ENCODE measurements at regions not wholly inside any gene's neighbourhood (a gene's known extent, or its start where the extent isn't known, plus 50 kb on each side); places are given as distances from the start of the nearest gene placed in this dataset.

- no TSS peak for BruUV-seq (replicated peaks)
- ChIA-PET CTCF (ENCODE audit: unreplicated experiment) (no interaction called here), POLR2A (interaction anchor here (0.6 kb wide), 1 partner anchor 1851 kb away, joined by 4 read pairs; no protein-coding TSS in a partner anchor)
- Histone ChIP-seq H3K9me2 (ENCODE audit: insufficient read depth, low read length) (no peaks in the 10 kb centered on the region), H4K20me1 (ENCODE audit: insufficient read depth, low read length) (no peaks in the 10 kb centered on the region), H3K4me2 (ENCODE audit: low read length) (no peak overlapping the region), H3K4me1 (ENCODE audit: insufficient read depth, low read length, poor library complexity, severe bottlenecking) (no peaks in the 10 kb centered on the region), H3K79me2 (ENCODE audit: insufficient read depth, low read depth, low read length) (no peaks in the 10 kb centered on the region), H3K36me3 (ENCODE audit: insufficient read depth, low read length) (no peaks in the 10 kb centered on the region), H3K4me3 (ENCODE audit: low read depth, low read length, poor library complexity, severe bottlenecking) (no peak overlapping the region), H2AFZ (ENCODE audit: low read length) (no peak overlapping the region), H3K9me3 (ENCODE audit: low read length) (no peaks in the 10 kb centered on the region), H3K27ac (ENCODE audit: low read depth, low read length, poor library complexity, severe bottlenecking) (no peak overlapping the region)
- TF ChIP-seq EZH2phosphoT487 (IDR thresholded peaks at IDR 0.05; ENCODE audit: borderline replicate concordance, low read depth, low read length) (no peak), CTCF (conservative IDR thresholded peaks at IDR 0.05; ENCODE audit: low read length) (no peak)
- DNase-seq (ENCODE audit: low spot score) = no peak
- intact Hi-C loops (cut with micrococcal nuclease; ENCODE audit: unreplicated experiment) = no loop called here
Measured at GRCh38 chr7:13032084-13032483, 344.7 kb downstream of the ARL4A start.

GRCh38 chr7:13032576-13032975, 345.1 kb downstream of the ARL4A start:
- Histone ChIP-seq H4K20me1 (ENCODE audit: insufficient read depth, low read length) (no peaks in the 10 kb centered on the region), H3K27ac (ENCODE audit: low read depth, low read length, poor library complexity, severe bottlenecking) (no peak overlapping the region), H3K9me3 (ENCODE audit: low read length) (no peaks in the 10 kb centered on the region), H3K36me3 (ENCODE audit: insufficient read depth, low read length) (no peaks in the 10 kb centered on the region), H3K4me2 (ENCODE audit: low read length) (no peak overlapping the region), H2AFZ (ENCODE audit: low read length) (no peak overlapping the region), H3K4me1 (ENCODE audit: insufficient read depth, low read length, poor library complexity, severe bottlenecking) (no peaks in the 10 kb centered on the region), H3K9me2 (ENCODE audit: insufficient read depth, low read length) (no peaks in the 10 kb centered on the region), H3K79me2 (ENCODE audit: insufficient read depth, low read depth, low read length) (no peaks in the 10 kb centered on the region), H3K4me3 (ENCODE audit: low read depth, low read length, poor library complexity, severe bottlenecking) (no peak overlapping the region)
- no peak for DNase-seq (ENCODE audit: low spot score)
- BruUV-seq (replicated peaks) = no TSS peak
- TF ChIP-seq EZH2phosphoT487 (IDR thresholded peaks at IDR 0.05; ENCODE audit: borderline replicate concordance, low read depth, low read length) = no peak
- no peak for TF ChIP-seq CTCF (conservative IDR thresholded peaks at IDR 0.05; ENCODE audit: low read length)
- intact Hi-C loops (cut with micrococcal nuclease; ENCODE audit: unreplicated experiment) = no loop called here
- ChIA-PET POLR2A (no interaction called here), CTCF (ENCODE audit: unreplicated experiment) (no interaction called here)

GRCh38 chr7:13034693-13035092, 347.3 kb downstream of the ARL4A start:
- Histone ChIP-seq H3K4me2 (ENCODE audit: low read length) (no peak overlapping the region), H3K27ac (ENCODE audit: low read depth, low read length, poor library complexity, severe bottlenecking) (no peak overlapping the region), H3K9me3 (ENCODE audit: low read length) (no peaks in the 10 kb centered on the region), H3K4me1 (ENCODE audit: insufficient read depth, low read length, poor library complexity, severe bottlenecking) (no peaks in the 10 kb centered on the region), H3K79me2 (ENCODE audit: insufficient read depth, low read depth, low read length) (no peaks in the 10 kb centered on the region), H3K36me3 (ENCODE audit: insufficient read depth, low read length) (no peaks in the 10 kb centered on the region), H3K4me3 (ENCODE audit: low read depth, low read length, poor library complexity, severe bottlenecking) (no peak overlapping the region), H3K9me2 (ENCODE audit: insufficient read depth, low read length) (no peaks in the 10 kb centered on the region), H2AFZ (ENCODE audit: low read length) (no peak overlapping the region), H4K20me1 (ENCODE audit: insufficient read depth, low read length) (no peaks in the 10 kb centered on the region)
- TF ChIP-seq CTCF (conservative IDR thresholded peaks at IDR 0.05; ENCODE audit: low read length) = no peak
- TF ChIP-seq EZH2phosphoT487 (IDR thresholded peaks at IDR 0.05; ENCODE audit: borderline replicate concordance, low read depth, low read length) = no peak
- ChIA-PET CTCF (ENCODE audit: unreplicated experiment) (no interaction called here), POLR2A (interaction anchor here (0.6 kb wide), 1 partner anchor 572 kb away, joined by 3 read pairs; no protein-coding TSS in a partner anchor)
- intact Hi-C loops (cut with micrococcal nuclease; ENCODE audit: unreplicated experiment) = no loop called here
- no TSS peak for BruUV-seq (replicated peaks)
- DNase-seq (ENCODE audit: low spot score) = no peak

Data from OCI-LY7 (cell line).